ENCODE measurements at regions not wholly inside any gene's neighbourhood (a gene's known extent, or its start where the extent isn't known, plus 50 kb on each side); places are given as distances from the start of the nearest gene placed in this dataset.

DNA sequence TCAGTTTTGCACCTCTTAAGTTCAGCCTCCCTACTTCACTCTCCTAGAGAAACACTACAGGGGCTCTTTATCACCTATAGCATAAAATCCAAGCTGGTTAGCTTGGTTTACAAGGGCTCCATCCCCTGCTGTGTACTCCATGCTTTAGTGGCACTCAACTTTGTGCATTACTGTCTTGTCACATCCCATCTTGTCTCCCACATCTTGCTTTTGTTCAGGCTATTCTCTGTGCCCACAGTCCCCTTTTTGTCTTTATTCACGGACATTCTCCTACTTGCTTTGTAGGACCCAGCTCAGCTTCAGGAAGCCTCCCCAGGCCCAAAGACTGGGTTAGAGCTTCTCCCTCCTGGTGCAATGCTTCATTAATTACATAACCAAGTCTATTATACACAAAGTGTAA is 107.9 kb upstream of the SPACA1 start:
- H3K27ac ChIP-seq, result no peak overlapping the region
- no peak for TF ChIP-seq CTCF (conservative IDR thresholded peaks at IDR 0.05)
- no peak for TF ChIP-seq ZFX (IDR thresholded peaks at IDR 0.05)

DNA sequence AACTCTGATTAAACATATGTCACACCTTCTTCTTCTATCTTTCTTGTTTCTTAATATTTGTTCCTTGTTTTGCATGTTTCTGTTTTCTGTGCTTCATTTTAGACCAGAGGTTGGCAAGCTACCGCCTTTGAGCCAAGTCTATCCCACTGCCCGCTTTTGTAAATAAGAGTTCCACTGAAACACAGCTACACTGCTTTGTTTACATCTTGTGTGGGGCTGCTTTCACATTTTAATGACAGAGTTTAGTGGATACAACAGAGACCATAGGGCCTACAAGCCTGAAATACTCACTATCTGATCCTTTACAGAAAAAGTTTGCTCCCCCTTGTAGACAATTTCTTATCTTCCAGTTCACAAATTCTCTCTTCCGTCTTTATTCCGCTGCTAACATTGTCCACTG is 109.4 kb upstream of the SPACA1 start:
- no peak overlapping the region for H3K27ac ChIP-seq
- TF ChIP-seq ZFX (IDR thresholded peaks at IDR 0.05), result no peak
- no peak for TF ChIP-seq CTCF (conservative IDR thresholded peaks at IDR 0.05)

DNA sequence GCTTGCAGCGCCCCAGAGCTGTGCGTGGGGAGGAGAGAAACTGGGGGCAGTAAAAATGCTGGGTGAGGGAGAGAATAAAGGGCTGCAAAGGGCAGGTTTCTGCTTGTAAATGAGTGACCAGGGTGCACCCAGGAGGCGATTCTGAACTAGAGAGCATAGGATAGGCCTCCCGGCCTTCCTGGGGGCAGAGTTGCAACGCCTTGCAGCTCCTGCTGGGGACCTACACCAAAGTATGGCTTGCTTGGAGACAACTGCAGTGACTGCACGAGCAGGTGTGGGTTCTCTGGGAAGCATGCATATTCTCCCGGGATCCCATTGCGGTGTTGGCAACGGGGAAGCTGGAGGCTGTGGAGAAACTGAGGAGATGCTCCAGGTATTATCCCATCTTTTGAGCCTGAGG is 111.6 kb upstream of the SPACA1 start:
- H3K27ac ChIP-seq, result no peak overlapping the region
- TF ChIP-seq CTCF (conservative IDR thresholded peaks at IDR 0.05) (no peak), ZFX (IDR thresholded peaks at IDR 0.05) (no peak)

GRCh38 chr6:87935196-87935595 is 112.4 kb upstream of the SPACA1 start:
- TF ChIP-seq ZFX (IDR thresholded peaks at IDR 0.05) (no peak), CTCF (conservative IDR thresholded peaks at IDR 0.05) (no peak)

DNA sequence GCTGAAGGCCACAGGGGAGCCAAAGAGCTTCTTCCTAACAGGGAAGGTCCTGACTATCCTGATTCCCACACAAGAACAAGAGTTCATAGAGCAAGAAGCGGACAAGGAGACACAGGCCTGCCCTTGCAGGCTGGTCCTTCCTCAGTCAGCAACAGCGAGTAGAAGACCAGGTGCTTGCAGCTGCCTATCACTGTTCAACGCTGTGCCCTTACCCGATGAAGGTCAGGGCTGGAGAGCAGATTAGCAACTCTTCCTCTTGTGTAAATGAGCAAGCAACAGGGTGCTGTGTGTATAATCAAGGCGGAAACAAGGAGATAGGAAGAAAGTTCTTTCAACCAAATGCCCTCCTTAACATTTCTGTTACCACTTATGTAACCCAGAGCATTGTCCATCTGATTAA is 115.3 kb upstream of the SPACA1 start:
- TF ChIP-seq CTCF (conservative IDR thresholded peaks at IDR 0.05), result no peak
- no peak for TF ChIP-seq ZFX (IDR thresholded peaks at IDR 0.05)
- H3K27ac ChIP-seq, result no peak overlapping the region

More at GRCh38 chr6:87935196-87935595, 112.4 kb upstream of the SPACA1 start:
- no peak overlapping the region for H3K27ac ChIP-seq

- H3K27ac ChIP-seq, result no peak overlapping the region
- TF ChIP-seq ZFX (IDR thresholded peaks at IDR 0.05) (no peak), CTCF (conservative IDR thresholded peaks at IDR 0.05) (peak; percentile 56)
Observed at GRCh38 chr6:87929843-87930288, 117.8 kb upstream of the SPACA1 start.

- TF ChIP-seq CTCF (conservative IDR thresholded peaks at IDR 0.05) (no peak), ZFX (IDR thresholded peaks at IDR 0.05) (no peak)
- no peak overlapping the region for H3K27ac ChIP-seq
Observed at GRCh38 chr6:87926687-87927086, 121.0 kb upstream of the SPACA1 start.
